IPS-NIHi11 (cell line): ENCODE measurements at regions not wholly inside any gene's neighbourhood (a gene's known extent, or its start where the extent isn't known, plus 50 kb on each side); places are given as distances from the start of the nearest gene placed in this dataset.

Experiments
- DNase-seq: peaks from one replicate; pipeline ENCODE4 v3.0.0; 2012; ENCODE audit warnings: mixed read lengths, low spot score

- DNase-seq: no peak
Measured at GRCh38 chr5:29414681-29415080, 1778.8 kb upstream of the CDH6 start.

GRCh38 chr5:29412979-29413378 is 1780.5 kb upstream of the CDH6 start:
- no peak for DNase-seq

GRCh38 chr5:29402270-29402669 is 1791.2 kb upstream of the CDH6 start:
- no peak for DNase-seq

GRCh38 chr5:29389993-29390392 is 1803.5 kb upstream of the CDH6 start:
- no peak for DNase-seq

GRCh38 chr5:29387384-29387783 is 1806.1 kb upstream of the CDH6 start:
- DNase-seq: no peak

GRCh38 chr5:29382780-29383179 is 1810.7 kb upstream of the CDH6 start:
- no peak for DNase-seq

- DNase-seq: no peak
Measured at GRCh38 chr5:29380029-29380428, 1813.5 kb upstream of the CDH6 start.

GRCh38 chr5:29379619-29380018 is 1813.9 kb upstream of the CDH6 start:
- DNase-seq: no peak

- no peak for DNase-seq
Measured at GRCh38 chr5:29378104-29378503, 1815.4 kb upstream of the CDH6 start.

- DNase-seq: no peak
Measured at GRCh38 chr5:29370248-29370647, 1823.2 kb upstream of the CDH6 start.

- no peak for DNase-seq
Measured at GRCh38 chr5:29367176-29367833, 1826.2 kb upstream of the CDH6 start.

- no peak for DNase-seq
Measured at GRCh38 chr5:29351170-29351569, 1842.3 kb upstream of the CDH6 start.

- DNase-seq: no peak
Measured at GRCh38 chr5:29337030-29337429, 1856.5 kb upstream of the CDH6 start.

- no peak for DNase-seq
Measured at GRCh38 chr5:29321591-29321990, 1871.9 kb upstream of the CDH6 start.

- no peak for DNase-seq
Measured at GRCh38 chr5:29309359-29309758, 1884.1 kb upstream of the CDH6 start.

GRCh38 chr5:29307478-29307877 is 1886.0 kb upstream of the CDH6 start:
- no peak for DNase-seq

GRCh38 chr5:29304545-29304944 is 1888.9 kb upstream of the CDH6 start:
- DNase-seq: no peak

- DNase-seq: no peak
Measured at GRCh38 chr5:29296548-29296947, 1896.9 kb upstream of the CDH6 start.

GRCh38 chr5:29277642-29278041 is 1915.8 kb upstream of the CDH6 start:
- no peak for DNase-seq

- DNase-seq: no peak
Measured at GRCh38 chr5:29276371-29276770, 1917.1 kb upstream of the CDH6 start.

- no peak for DNase-seq
Measured at GRCh38 chr5:29263915-29264351, 1929.6 kb upstream of the CDH6 start.

- DNase-seq: no peak
Measured at GRCh38 chr5:29262339-29263123, 1931.0 kb upstream of the CDH6 start.

- no peak for DNase-seq
Measured at GRCh38 chr5:29261213-29261612, 1932.3 kb upstream of the CDH6 start.

GRCh38 chr5:29252390-29252789 is 1941.1 kb upstream of the CDH6 start:
- no peak for DNase-seq
